PFSK-1 (cell line): ENCODE measurements at regions not wholly inside any gene's neighbourhood (a gene's known extent, or its start where the extent isn't known, plus 50 kb on each side); places are given as distances from the start of the nearest gene placed in this dataset.

Source experiments
- POLR2AphosphoS5 ChIP-seq: IDR thresholded peaks from 2 replicates; pipeline ENCODE4 v1.6.1; 2012; ENCODE audit warnings: low read depth, mild to moderate bottlenecking, control low read depth, low read length, moderate library complexity
- SIN3A ChIP-seq: IDR thresholded peaks from 2 replicates; pipeline ENCODE4 v1.6.1; 2012; ENCODE audit warnings: mild to moderate bottlenecking, low read length, moderate library complexity, borderline replicate concordance; ENCODE audit not compliant: insufficient read depth

DNA sequence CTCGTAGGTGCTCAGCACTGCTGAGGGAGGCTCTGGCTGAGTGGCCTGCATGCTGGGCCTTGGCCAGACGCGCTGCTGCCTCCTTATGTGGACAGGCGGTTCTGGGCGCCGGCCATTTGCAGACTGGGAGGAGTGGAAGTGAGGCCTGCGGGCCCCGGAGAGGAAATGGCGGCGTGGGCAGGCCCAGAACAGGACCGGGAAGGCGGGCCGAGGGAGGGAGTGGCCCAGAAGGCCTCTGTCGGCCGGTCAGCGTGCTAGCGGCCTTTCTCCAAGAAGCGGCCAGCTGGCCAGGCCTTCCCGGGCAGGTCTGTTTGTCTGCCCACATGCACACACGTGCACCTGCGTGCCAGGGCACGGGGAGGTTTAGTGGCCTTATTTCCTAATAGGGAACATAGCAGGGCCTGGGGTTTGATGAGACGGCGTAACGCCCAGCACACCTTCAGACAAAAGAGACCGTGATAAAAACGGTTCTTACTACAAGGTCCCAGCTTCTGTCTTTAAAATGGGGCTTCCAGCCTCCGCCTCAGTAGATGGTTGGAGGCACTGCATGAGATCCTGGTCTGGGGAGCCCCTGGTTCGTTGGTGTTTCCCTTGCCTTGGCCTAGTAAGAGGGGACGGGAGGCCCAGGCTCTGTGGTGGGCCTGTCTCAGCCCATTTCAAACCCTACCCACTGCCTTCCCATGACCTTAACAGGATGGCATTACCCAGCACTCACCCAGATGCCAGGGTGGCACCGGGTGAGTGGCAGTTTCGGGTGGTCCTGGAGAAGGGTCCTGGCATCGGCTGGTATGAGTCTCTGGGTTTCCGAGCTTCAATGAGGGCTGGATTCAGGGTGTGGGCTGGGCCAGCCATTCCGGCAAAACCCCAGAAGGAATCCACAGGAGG lies 65.1 kb upstream of the PPARA start:
- TF ChIP-seq POLR2AphosphoS5 (peak; percentile 60), SIN3A (peak; percentile 66; the same call in 1 of the 2 replicates)
